Thyroid gland (tissue), 4 donors: ENCODE measurements at regions not wholly inside any gene's neighbourhood (a gene's known extent, or its start where the extent isn't known, plus 50 kb on each side); places are given as distances from the start of the nearest gene placed in this dataset.

ENCODE experiments used
- CTCF ChIP-seq, 6 experiments: fragments of 200-600 bp in 3 of 6; fragments of 450-650 bp in 3 of 6; sonication (generic) in 3 of 6; IDR thresholded peaks; one replicate each; pipeline ENCODE4 v1.5.1; 2016 to 2019; ENCODE audit warnings: antibody characterized with exemption in 6 of 6, mild to moderate bottlenecking in 2 of 6, inconsistent platforms in 1 of 6, moderate library complexity in 1 of 6
- POLR2A ChIP-seq, 2 donors: fragments of 450-650 bp; IDR thresholded peaks; one replicate each; pipeline ENCODE4 v1.6.1; 2017; ENCODE audit warnings: antibody characterized with exemption in 2 of 2, mild to moderate bottlenecking in 2 of 2, moderate library complexity in 1 of 2

DNA sequence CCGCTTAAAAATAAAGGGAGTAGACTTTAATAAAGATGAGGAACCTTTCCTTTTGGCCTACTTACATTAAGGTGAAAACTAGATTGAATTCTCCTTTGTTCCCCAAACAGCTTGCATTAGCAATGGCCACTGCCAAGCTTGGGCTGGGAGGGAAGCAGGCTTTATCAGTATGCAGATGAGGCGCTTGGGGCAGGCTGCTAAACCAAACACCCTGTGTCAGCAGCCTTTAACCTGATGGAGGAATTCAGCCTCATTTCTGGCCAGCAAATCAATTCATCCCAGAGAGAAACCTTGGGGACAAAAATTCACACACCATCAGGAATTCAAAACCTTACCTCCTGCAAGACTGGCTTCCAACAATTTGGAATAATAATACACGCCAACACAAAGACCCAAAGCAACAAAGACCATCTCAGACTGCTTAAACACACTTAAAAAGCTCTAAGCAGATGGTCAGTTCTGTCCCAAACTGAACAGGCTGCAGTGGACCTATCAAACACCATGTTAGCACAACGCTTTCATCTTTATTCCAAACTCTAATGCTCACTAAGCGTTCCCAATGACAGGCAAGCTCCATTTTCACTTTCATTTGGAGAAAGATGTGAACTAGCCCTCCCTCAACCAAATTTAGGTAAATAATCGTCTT lies 255.1 kb upstream of the CMC1 start:
- TF ChIP-seq CTCF (IDR thresholded peaks at IDR 0.05) = no peak
- no peak for TF ChIP-seq POLR2A (IDR thresholded peaks at IDR 0.05)
